A549 (cell line): ENCODE measurements at regions not wholly inside any gene's neighbourhood (a gene's known extent, or its start where the extent isn't known, plus 50 kb on each side); places are given as distances from the start of the nearest gene placed in this dataset.

ENCODE experiments used
- ATAC-seq, 2 experiments: fragments of 200-7000 bp in 1 of 2; fragments of >200 bp in 1 of 2; cut with Nextera tagmentation in 1 of 2; cut with Tn5 transposase in 1 of 2; 3 replicates each; pipeline versions ENCODE4 v1.8.0 to v1.9.1; 2018 to 2020; ENCODE audit warnings: mild to moderate bottlenecking in 1 of 2, moderate library complexity in 1 of 2
- CTCF ChIA-PET: fragments of 300-600 bp; sonication (Branson Sonifier 250); formaldehyde crosslinking; extraction: SDS; loops from one replicate; lab custom pipeline; 2021; ENCODE audit warnings: antibody characterized with exemption, inconsistent platforms; lab: Yijun Ruan, JAX
- POLR2A ChIA-PET: fragments of 350-600 bp; formaldehyde crosslinking; extraction: SDS; loops from one replicate; lab custom pipeline; 2021; ENCODE audit warnings: antibody characterized with exemption, inconsistent platforms; lab: Yijun Ruan, JAX
- DNase-seq, 2 experiments: peaks; one replicate each; pipeline versions ENCODE4 v3.0.0 to v3.0.0-alpha.2; 2011 to 2016; ENCODE audit warnings: low read depth in 1 of 2, low spot score in 1 of 2
- FAIRE-seq: peaks from 2 replicates; lab custom pipeline; 2011; peaks lifted over from hg19 to GRCh38; lab: Jason Lieb, UNC
- H3K27ac ChIP-seq, 2 experiments: fragments of >200 bp; sonication (Bioruptor Twin); formaldehyde crosslinking; 3 replicates each; pipeline ENCODE4 v1.5.1; 2016 to 2017
- H3K4me1 ChIP-seq: fragments of >200 bp; sonication (Bioruptor Twin); formaldehyde crosslinking; 3 replicates; pipeline ENCODE4 v1.6.1; 2016
- H3K4me2 ChIP-seq: fragments of >200 bp; sonication (Bioruptor Twin); formaldehyde crosslinking; 3 replicates; pipeline ENCODE4 v1.6.1; 2016
- H3K4me3 ChIP-seq: fragments of >200 bp; sonication (Bioruptor Twin); formaldehyde crosslinking; 3 replicates; pipeline ENCODE4 v1.5.1; 2016
- H3K9me3 ChIP-seq: fragments of >200 bp; sonication (Bioruptor Twin); formaldehyde crosslinking; 3 replicates; pipeline ENCODE4 v1.6.1; 2016
- ATOH8 ChIP-seq: fragments of 250-450 bp; sonication (Bioruptor Pico); IDR thresholded peaks from 2 replicates; pipeline ENCODE4 v1.5.0; 2020; ENCODE audit warnings: low read depth, mild to moderate bottlenecking, moderate library complexity
- BHLHE40 ChIP-seq: IDR thresholded peaks from 2 replicates; pipeline ENCODE4 v1.6.1; 2012; ENCODE audit warnings: low read depth, low read length, inconsistent platforms
- CHD2 ChIP-seq: fragments of 150-350 bp; IDR thresholded peaks from 2 replicates; pipeline ENCODE4 v1.6.1; 2014; ENCODE audit warnings: low read length; ENCODE audit not compliant: partially characterized antibody
- CHD4 ChIP-seq: fragments of 200-600 bp; sonication (generic); IDR thresholded peaks from 2 replicates; pipeline ENCODE4 v1.6.1; 2016; ENCODE audit warnings: antibody characterized with exemption, mild to moderate bottlenecking, borderline replicate concordance
- EHF ChIP-seq: fragments of 250-450 bp; sonication (Bioruptor Pico); IDR thresholded peaks from 2 replicates; pipeline ENCODE4 v1.5.0; 2020; ENCODE audit warnings: mild to moderate bottlenecking
- FOSB ChIP-seq: fragments of 250-450 bp; sonication (Bioruptor Pico); IDR thresholded peaks from 2 replicates; pipeline ENCODE4 v1.5.0; 2020; ENCODE audit warnings: mild to moderate bottlenecking, moderate library complexity
- FOXS1 ChIP-seq: fragments of 250-450 bp; sonication (Bioruptor Pico); IDR thresholded peaks from 2 replicates; pipeline ENCODE4 v1.5.0; 2020; ENCODE audit warnings: mild to moderate bottlenecking, moderate library complexity
- GATA3 ChIP-seq: IDR thresholded peaks from 2 replicates; pipeline ENCODE4 v1.6.1; 2012; ENCODE audit warnings: borderline replicate concordance
- HMGXB4 ChIP-seq: fragments of 250-450 bp; sonication (Bioruptor Pico); IDR thresholded peaks from 2 replicates; pipeline ENCODE4 v1.5.0; 2021; ENCODE audit warnings: mild to moderate bottlenecking, moderate library complexity, borderline replicate concordance
- HOXB13 ChIP-seq: fragments of 250-450 bp; sonication (Bioruptor Pico); IDR thresholded peaks from 2 replicates; pipeline ENCODE4 v1.5.0; 2020; ENCODE audit warnings: low read depth, mild to moderate bottlenecking, moderate library complexity
- JUNB ChIP-seq: fragments of >200 bp; sonication (Bioruptor Twin); formaldehyde crosslinking; IDR thresholded peaks from 2 replicates; pipeline ENCODE4 v1.6.1; 2016
- MAFK ChIP-seq: fragments of 450-650 bp; IDR thresholded peaks from 2 replicates; pipeline ENCODE4 v1.6.1; 2014; ENCODE audit not compliant: partially characterized antibody
- MAX ChIP-seq: IDR thresholded peaks from 2 replicates; pipeline ENCODE4 v1.6.1; 2012
- NPAS2 ChIP-seq: fragments of 250-450 bp; sonication (Bioruptor Pico); IDR thresholded peaks from 2 replicates; pipeline ENCODE4 v1.8.0; 2022; ENCODE audit warnings: mild to moderate bottlenecking, moderate library complexity, borderline replicate concordance
- POLR2A ChIP-seq: IDR thresholded peaks from 2 replicates; pipeline ENCODE4 v1.6.1; 2012; ENCODE audit warnings: mild to moderate bottlenecking, low read length
- POLR2AphosphoS2 ChIP-seq: conservative IDR thresholded peaks from 2 replicates; pipeline ENCODE4 v1.6.1; 2012; ENCODE audit warnings: low read length, improper control_type of control experiment, inconsistent platforms
- RARB ChIP-seq: fragments of 250-450 bp; sonication (Bioruptor Pico); IDR thresholded peaks from 2 replicates; pipeline ENCODE4 v1.8.0; 2021; ENCODE audit warnings: mild to moderate bottlenecking, moderate library complexity
- RCOR1 ChIP-seq: fragments of 150-350 bp; IDR thresholded peaks from 2 replicates; pipeline ENCODE4 v1.6.1; 2014; ENCODE audit warnings: antibody characterized with exemption, low read length, low read depth
- RNF2 ChIP-seq: fragments of 200-600 bp; sonication (generic); IDR thresholded peaks from 2 replicates; pipeline ENCODE4 v1.6.1; 2016; ENCODE audit warnings: low read depth, mild to moderate bottlenecking, antibody characterized with exemption, moderate library complexity, borderline replicate concordance
- SMC3 ChIP-seq: fragments of >200 bp; sonication (Bioruptor Twin); formaldehyde crosslinking; IDR thresholded peaks from 3 replicates; pipeline ENCODE4 v1.6.1; 2018; ENCODE audit warnings: inconsistent platforms
- SREBF2 ChIP-seq: fragments of 450-650 bp; IDR thresholded peaks from 2 replicates; pipeline ENCODE4 v1.6.1; 2014; ENCODE audit warnings: mild to moderate bottlenecking, moderate library complexity
- TP53 ChIP-seq: fragments of 250-450 bp; sonication (Bioruptor Pico); IDR thresholded peaks from 2 replicates; pipeline ENCODE4 v1.5.0; 2021; ENCODE audit warnings: mild to moderate bottlenecking, moderate library complexity
- ZC3H11A ChIP-seq: fragments of 450-650 bp; IDR thresholded peaks from 2 replicates; pipeline ENCODE4 v1.6.1; 2014; ENCODE audit warnings: antibody characterized with exemption, mild to moderate bottlenecking
- WGBS: methylation state at CpG from one replicate; pipeline ENCODE4 v1.1.6; 2017; ENCODE audit errors: missing lambda C conversion rate; 5-methylcytosine and 5-hydroxymethylcytosine counted together
- TF ChIP-seq, protein P1 (sequence below): IDR thresholded peaks from 2 replicates; pipeline ENCODE4 v1.6.1; 2012; ENCODE audit warnings: low read depth, borderline replicate concordance

- TF ChIP-seq CHD4 (no peak), HOXB13 (CRISPR knock-in tag) (no peak), POLR2A (no peak), FOXS1 (CRISPR knock-in tag) (no peak)
- no peak for FAIRE-seq
- Histone ChIP-seq H3K4me1 (no peaks in the 10 kb centered on the region), H3K27ac (no peak overlapping the region), H3K4me2 (no peak overlapping the region), H3K4me3 (no peak overlapping the region), H3K9me3 (no peaks in the 10 kb centered on the region)
- no peak for ATAC-seq
- WGBS: 43% methylated on average over 5 of the region's 5 CpGs
- ChIA-PET CTCF (interaction anchor here (0.6 kb wide), 1 partner anchor 13 kb away, joined by 3 read pairs; no protein-coding TSS in a partner anchor), POLR2A (no interaction called here)
- no peak for DNase-seq
Observed at GRCh38 chr1:112061056-112061455, 71.6 kb upstream of the KCND3 start.

DNA sequence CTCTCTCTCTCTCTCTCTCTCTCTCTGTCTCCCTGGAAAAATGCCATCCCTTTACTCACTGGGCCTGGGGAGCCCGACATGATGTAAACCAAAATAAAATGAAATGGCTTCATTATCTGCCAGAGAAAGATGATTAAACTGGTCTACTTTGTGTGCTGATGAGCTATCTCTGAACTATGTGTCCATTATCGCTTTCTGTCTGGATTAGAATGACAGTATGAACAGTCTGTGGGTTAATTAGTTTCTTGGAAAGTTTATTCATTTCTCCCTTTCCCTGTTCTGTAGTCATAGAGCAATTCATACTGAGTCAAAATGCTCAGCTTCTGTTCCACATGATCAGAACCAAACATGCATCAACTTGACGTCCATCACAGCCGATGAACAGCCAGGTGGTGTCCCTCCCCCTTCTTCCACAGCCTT, 72.4 kb upstream of the KCND3 start:
- Histone ChIP-seq H3K4me2 (no peak overlapping the region), H3K4me1 (no peaks in the 10 kb centered on the region), H3K9me3 (no peaks in the 10 kb centered on the region), H3K27ac (no peak overlapping the region), H3K4me3 (no peak overlapping the region)
- no peak for DNase-seq
- ChIA-PET POLR2A (interaction anchor here (0.7 kb wide), 1 partner anchor 275 kb away, joined by 3 read pairs; no protein-coding TSS in a partner anchor), CTCF (no interaction called here)
- 1% methylated on average over 4 of the region's 4 CpGs for WGBS
- FAIRE-seq: no peak
- ATAC-seq: no peak
- TF ChIP-seq RNF2 (no peak), SREBF2 (no peak), FOSB (CRISPR knock-in tag) (no peak), EHF (CRISPR knock-in tag) (no peak), RCOR1 (no peak), TP53 (CRISPR knock-in tag) (no peak), BHLHE40 (no peak), POLR2AphosphoS2 (no peak), GATA3 (no peak), CHD2 (no peak), JUNB (no peak), HMGXB4 (CRISPR knock-in tag) (no peak), ATOH8 (CRISPR knock-in tag) (no peak), RARB (CRISPR knock-in tag) (no peak), CHD4 (no peak)
- TF ChIP-seq, protein P1, sequence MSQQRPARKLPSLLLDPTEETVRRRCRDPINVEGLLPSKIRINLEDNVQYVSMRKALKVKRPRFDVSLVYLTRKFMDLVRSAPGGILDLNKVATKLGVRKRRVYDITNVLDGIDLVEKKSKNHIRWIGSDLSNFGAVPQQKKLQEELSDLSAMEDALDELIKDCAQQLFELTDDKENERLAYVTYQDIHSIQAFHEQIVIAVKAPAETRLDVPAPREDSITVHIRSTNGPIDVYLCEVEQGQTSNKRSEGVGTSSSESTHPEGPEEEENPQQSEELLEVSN: no peak
- TF ChIP-seq, all 56 proteins: peak for 0

DNA sequence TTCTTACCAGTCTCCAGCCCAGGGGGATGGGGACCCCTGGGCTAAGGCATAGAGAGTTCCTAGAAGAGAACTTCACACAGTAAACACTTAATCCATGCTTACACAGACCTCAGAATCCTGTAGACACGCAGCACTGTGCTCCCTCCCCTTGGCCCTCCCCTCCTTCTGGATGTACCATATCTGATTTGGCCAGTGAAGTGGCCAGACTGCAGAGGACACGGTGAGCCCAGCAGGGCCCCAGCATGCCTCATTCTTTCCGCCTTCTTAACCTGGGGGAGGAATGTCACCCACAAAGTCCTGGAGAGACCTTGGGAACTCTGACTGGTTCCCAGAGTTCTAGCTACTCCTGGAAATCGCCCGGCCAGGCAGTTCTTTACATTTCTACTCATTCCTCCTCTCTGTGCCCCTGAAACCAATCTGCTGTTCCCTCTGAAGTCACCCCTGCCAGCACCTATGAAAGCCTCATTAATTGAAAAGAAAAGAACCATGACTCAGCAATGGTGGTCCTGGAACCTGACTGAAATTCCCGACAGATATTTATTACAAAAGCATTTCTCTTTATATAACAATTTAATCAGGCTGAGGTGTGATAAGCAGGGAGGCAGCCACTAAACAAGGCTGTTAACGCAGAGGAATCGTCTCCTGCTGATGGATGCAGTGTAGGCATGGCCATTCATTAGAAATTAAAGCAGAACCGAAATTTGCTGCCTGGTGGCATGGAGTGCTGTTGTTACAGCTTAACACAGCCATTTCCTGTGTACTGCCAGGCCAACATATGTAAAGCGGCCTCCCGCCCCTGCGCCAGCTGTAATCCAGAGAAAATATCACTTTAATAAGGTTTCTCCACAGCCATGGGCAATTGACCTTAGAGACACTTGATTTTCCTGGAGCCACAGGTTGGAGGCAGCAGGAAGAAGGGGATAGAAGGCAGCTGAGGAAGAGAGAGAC, 74.6 kb upstream of the KCND3 start:
- Histone ChIP-seq H3K27ac (no peak overlapping the region), H3K9me3 (no peaks in the 10 kb centered on the region), H3K4me1 (no peaks in the 10 kb centered on the region), H3K4me2 (no peak overlapping the region), H3K4me3 (no peak overlapping the region)
- FAIRE-seq (no peak), DNase-seq (no peak), ATAC-seq (no peak)
- 6% methylated on average over 8 of the region's 12 CpGs for WGBS
- peak; percentile 2 for TF ChIP-seq MAFK
- no peak for TF ChIP-seq NPAS2 (CRISPR knock-in tag)
- no peak for TF ChIP-seq MAX
- TF ChIP-seq SMC3: no peak
- TF ChIP-seq ZC3H11A: no peak
- ChIA-PET CTCF (no interaction called here), POLR2A (no interaction called here)
